ENCODE measurements at regions not wholly inside any gene's neighbourhood (a gene's known extent, or its start where the extent isn't known, plus 50 kb on each side); places are given as distances from the start of the nearest gene placed in this dataset.

- TF ChIP-seq POLR2A (IDR thresholded peaks at IDR 0.05) (no peak), CTCF (IDR thresholded peaks at IDR 0.05) (no peak)
Measured at GRCh38 chr19:30254158-30254557, 118.0 kb upstream of the ZNF536 start.

Data from esophagus squamous epithelium (tissue), 4 donors.